Immature natural killer cell (primary cell): ENCODE measurements at regions not wholly inside any gene's neighbourhood (a gene's known extent, or its start where the extent isn't known, plus 50 kb on each side); places are given as distances from the start of the nearest gene placed in this dataset.

Experiments
- DNase-seq, 3 donors: peaks; one replicate each; pipeline ENCODE4 v3.0.0; 2022; ENCODE audit warnings: mixed read lengths in 1 of 3
- H3K27ac Mint-ChIP-seq, 6 donors: one replicate each; pipeline ENCODE4 v1.8.0; 2020; ENCODE audit warnings: mixed read lengths in 6 of 6, mild to moderate bottlenecking in 5 of 6, inconsistent platforms in 4 of 6, moderate library complexity in 3 of 6
- H3K27me3 Mint-ChIP-seq, 3 donors: one replicate each; pipeline ENCODE4 v1.8.0; 2020 to 2021; ENCODE audit warnings: low read depth in 3 of 3, mild to moderate bottlenecking in 3 of 3, mixed read lengths in 3 of 3, moderate library complexity in 3 of 3, inconsistent platforms in 1 of 3
- H3K36me3 Mint-ChIP-seq, 3 donors: one replicate each; pipeline ENCODE4 v1.8.0; 2020; ENCODE audit warnings: mixed read lengths in 3 of 3, inconsistent platforms in 2 of 3, mild to moderate bottlenecking in 2 of 3
- H3K4me1 Mint-ChIP-seq, 2 donors: one replicate each; pipeline ENCODE4 v1.8.0; 2020; ENCODE audit warnings: inconsistent platforms in 2 of 2, mild to moderate bottlenecking in 2 of 2, mixed read lengths in 2 of 2, moderate library complexity in 1 of 2
- H3K4me3 Mint-ChIP-seq, 5 donors: one replicate each; pipeline ENCODE4 v1.8.0; 2020; ENCODE audit warnings: mild to moderate bottlenecking in 5 of 5, mixed read lengths in 5 of 5, inconsistent platforms in 3 of 5, moderate library complexity in 3 of 5
- H3K9me3 Mint-ChIP-seq, 6 donors: one replicate each; pipeline ENCODE4 v1.8.0; 2020; ENCODE audit warnings: mild to moderate bottlenecking in 6 of 6, mixed read lengths in 6 of 6, inconsistent platforms in 4 of 6, moderate library complexity in 3 of 6

GRCh38 chr6:74631564-74631963 is 574.3 kb downstream of the COL12A1 start:
- Mint-ChIP-seq H3K4me3 (no peak overlapping the region), H3K27me3 (no peaks in the 10 kb centered on the region), H3K27ac (no peak overlapping the region), H3K9me3 (peaks cover 4 to 42% (median 20%) of the 10 kb centered on the region in 6 donors), H3K36me3 (no peaks in the 10 kb centered on the region), H3K4me1 (no peaks in the 10 kb centered on the region)
- DNase-seq, result no peak

GRCh38 chr6:74626288-74626687 is 579.6 kb downstream of the COL12A1 start:
- Mint-ChIP-seq H3K27ac (no peak overlapping the region), H3K36me3 (no peaks in the 10 kb centered on the region), H3K4me1 (no peaks in the 10 kb centered on the region), H3K4me3 (no peak overlapping the region), H3K27me3 (no peaks in the 10 kb centered on the region), H3K9me3 (peaks cover 8 to 49% (median 28%) of the 10 kb centered on the region in 6 donors)
- DNase-seq, result no peak

GRCh38 chr6:74623027-74623426 is 582.8 kb downstream of the COL12A1 start:
- Mint-ChIP-seq H3K36me3 (no peaks in the 10 kb centered on the region), H3K27me3 (no peaks in the 10 kb centered on the region), H3K4me1 (no peaks in the 10 kb centered on the region), H3K4me3 (no peak overlapping the region), H3K9me3 (peaks cover 8 to 50% (median 21%) of the 10 kb centered on the region in 6 donors), H3K27ac (no peak overlapping the region)
- DNase-seq, result no peak

- Mint-ChIP-seq H3K9me3 (peaks cover 3 to 15% (median 9%) of the 10 kb centered on the region in 6 donors), H3K27ac (no peak overlapping the region), H3K27me3 (peaks cover 0 to 4% (median 0%) of the 10 kb centered on the region in 3 donors), H3K36me3 (no peaks in the 10 kb centered on the region), H3K4me1 (no peaks in the 10 kb centered on the region), H3K4me3 (no peak overlapping the region)
- DNase-seq, result no peak
Measured at GRCh38 chr6:74611220-74611619, 594.6 kb downstream of the COL12A1 start.

- H3K9me3 Mint-ChIP-seq, result peaks cover 3 to 13% (median 9%) of the 10 kb centered on the region in 6 donors
- H3K4me1 Mint-ChIP-seq, result no peaks in the 10 kb centered on the region
- no peaks in the 10 kb centered on the region for H3K36me3 Mint-ChIP-seq
- H3K4me3 Mint-ChIP-seq, result no peak overlapping the region
- H3K27ac Mint-ChIP-seq, result no peak overlapping the region
- peaks cover 0 to 4% (median 0%) of the 10 kb centered on the region in 3 donors for H3K27me3 Mint-ChIP-seq
- no peak for DNase-seq
Measured at GRCh38 chr6:74610352-74610751, 595.5 kb downstream of the COL12A1 start.

- no peak overlapping the region for H3K27ac Mint-ChIP-seq
- no peaks in the 10 kb centered on the region for H3K36me3 Mint-ChIP-seq
- no peak for DNase-seq
- H3K27me3 Mint-ChIP-seq, result peaks cover 0 to 4% (median 0%) of the 10 kb centered on the region in 3 donors
- peaks cover 0 to 11% (median 6%) of the 10 kb centered on the region in 6 donors for H3K9me3 Mint-ChIP-seq
- no peak overlapping the region for H3K4me3 Mint-ChIP-seq
- no peaks in the 10 kb centered on the region for H3K4me1 Mint-ChIP-seq
Measured at GRCh38 chr6:74609871-74610270, 596.0 kb downstream of the COL12A1 start.

GRCh38 chr6:74607934-74608333 is 597.9 kb downstream of the COL12A1 start:
- no peak overlapping the region for H3K4me3 Mint-ChIP-seq
- H3K27ac Mint-ChIP-seq, result no peak overlapping the region

GRCh38 chr6:74607468-74607867 is 598.4 kb downstream of the COL12A1 start:
- H3K4me3 Mint-ChIP-seq, result no peak overlapping the region
- H3K27ac Mint-ChIP-seq, result no peak overlapping the region
- peaks cover 0 to 8% (median 1%) of the 10 kb centered on the region in 6 donors for H3K9me3 Mint-ChIP-seq
- DNase-seq, result no peak
- H3K4me1 Mint-ChIP-seq, result no peaks in the 10 kb centered on the region
- no peaks in the 10 kb centered on the region for H3K36me3 Mint-ChIP-seq
- H3K27me3 Mint-ChIP-seq, result no peaks in the 10 kb centered on the region

More at GRCh38 chr6:74607934-74608333, 597.9 kb downstream of the COL12A1 start:
- Mint-ChIP-seq H3K27me3 (no peaks in the 10 kb centered on the region), H3K4me1 (no peaks in the 10 kb centered on the region), H3K36me3 (no peaks in the 10 kb centered on the region), H3K9me3 (peaks cover 0 to 8% (median 1%) of the 10 kb centered on the region in 6 donors)
- DNase-seq, result no peak

GRCh38 chr6:74606582-74607071 is 599.2 kb downstream of the COL12A1 start:
- Mint-ChIP-seq H3K4me1 (no peaks in the 10 kb centered on the region), H3K27ac (no peak overlapping the region), H3K9me3 (peaks cover 0 to 5% (median 2%) of the 10 kb centered on the region in 6 donors), H3K36me3 (no peaks in the 10 kb centered on the region), H3K27me3 (no peaks in the 10 kb centered on the region), H3K4me3 (no peak overlapping the region)
- DNase-seq, result no peak

- no peak for DNase-seq
- Mint-ChIP-seq H3K9me3 (peaks cover 0 to 9% (median 2%) of the 10 kb centered on the region in 6 donors), H3K36me3 (no peaks in the 10 kb centered on the region), H3K27me3 (no peaks in the 10 kb centered on the region), H3K27ac (no peak overlapping the region), H3K4me1 (no peaks in the 10 kb centered on the region), H3K4me3 (no peak overlapping the region)
Measured at GRCh38 chr6:74605922-74606581, 599.8 kb downstream of the COL12A1 start.

GRCh38 chr6:74604279-74604678 is 601.6 kb downstream of the COL12A1 start:
- Mint-ChIP-seq H3K27me3 (no peaks in the 10 kb centered on the region), H3K36me3 (no peaks in the 10 kb centered on the region), H3K9me3 (peaks cover 0 to 10% (median 4%) of the 10 kb centered on the region in 6 donors), H3K4me1 (no peaks in the 10 kb centered on the region), H3K27ac (no peak overlapping the region), H3K4me3 (no peak overlapping the region)
- no peak for DNase-seq

- no peak overlapping the region for H3K4me3 Mint-ChIP-seq
- no peaks in the 10 kb centered on the region for H3K36me3 Mint-ChIP-seq
- H3K27me3 Mint-ChIP-seq, result no peaks in the 10 kb centered on the region
Measured at GRCh38 chr6:74603322-74604076, 602.4 kb downstream of the COL12A1 start.

GRCh38 chr6:74602206-74602605 is 603.6 kb downstream of the COL12A1 start:
- no peaks in the 10 kb centered on the region for H3K4me1 Mint-ChIP-seq
- no peaks in the 10 kb centered on the region for H3K36me3 Mint-ChIP-seq
- H3K27ac Mint-ChIP-seq, result no peak overlapping the region
- H3K9me3 Mint-ChIP-seq, result peaks cover 0 to 14% (median 5%) of the 10 kb centered on the region in 6 donors
- H3K4me3 Mint-ChIP-seq, result no peak overlapping the region
- no peaks in the 10 kb centered on the region for H3K27me3 Mint-ChIP-seq
- no peak for DNase-seq

More at GRCh38 chr6:74603322-74604076, 602.4 kb downstream of the COL12A1 start:
- no peaks in the 10 kb centered on the region for H3K4me1 Mint-ChIP-seq
- no peak overlapping the region for H3K27ac Mint-ChIP-seq
- peaks cover 0 to 10% (median 4%) of the 10 kb centered on the region in 6 donors for H3K9me3 Mint-ChIP-seq
- no peak for DNase-seq
